HG03025 (cell line): ENCODE measurements at regions not wholly inside any gene's neighbourhood (a gene's known extent, or its start where the extent isn't known, plus 50 kb on each side); places are given as distances from the start of the nearest gene placed in this dataset.

Experiments used
- ATAC-seq: cut with Tn5 transposase; IDR thresholded peaks from one replicate; pipeline ENCODE4 v1.9.1; 2021; ENCODE audit warnings: mild to moderate bottlenecking, moderate library complexity; ENCODE audit not compliant: unreplicated experiment, low FRiP score

GRCh38 chr7:12741951-12742575, 54.6 kb downstream of the ARL4A start:
- ATAC-seq = no peak

- no peak for ATAC-seq
Measured at GRCh38 chr7:12746211-12746610, 58.8 kb downstream of the ARL4A start.

DNA sequence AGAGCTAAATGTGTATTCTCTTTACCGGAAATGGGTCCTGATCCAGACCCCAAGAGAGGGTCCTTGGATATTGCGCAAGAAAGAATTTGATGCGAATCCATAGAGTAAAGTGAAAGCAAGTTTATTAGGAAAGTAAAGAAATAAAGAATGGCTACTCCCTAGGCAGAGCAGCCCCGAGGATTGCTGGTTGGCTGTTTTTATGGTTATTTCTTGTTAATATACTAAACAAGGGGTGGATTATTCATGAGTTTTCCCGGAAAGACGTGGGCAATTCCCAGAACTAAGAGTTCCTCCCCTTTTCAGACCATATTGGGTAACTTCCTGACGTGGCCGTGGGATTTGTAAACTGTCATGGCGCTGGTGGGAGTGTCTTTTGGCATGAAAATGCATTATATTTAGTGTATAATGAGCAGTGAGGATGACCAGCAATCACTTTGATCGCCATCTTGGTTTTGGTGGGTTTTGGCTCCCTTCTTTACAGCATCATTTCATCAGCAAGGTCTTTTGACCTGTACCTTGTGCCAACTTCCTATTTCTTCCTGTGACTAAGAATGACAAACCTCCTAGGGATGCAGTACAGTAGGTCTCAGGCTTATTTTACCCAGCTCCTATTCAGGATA, 60.4 kb downstream of the ARL4A start:
- ATAC-seq = no peak

DNA sequence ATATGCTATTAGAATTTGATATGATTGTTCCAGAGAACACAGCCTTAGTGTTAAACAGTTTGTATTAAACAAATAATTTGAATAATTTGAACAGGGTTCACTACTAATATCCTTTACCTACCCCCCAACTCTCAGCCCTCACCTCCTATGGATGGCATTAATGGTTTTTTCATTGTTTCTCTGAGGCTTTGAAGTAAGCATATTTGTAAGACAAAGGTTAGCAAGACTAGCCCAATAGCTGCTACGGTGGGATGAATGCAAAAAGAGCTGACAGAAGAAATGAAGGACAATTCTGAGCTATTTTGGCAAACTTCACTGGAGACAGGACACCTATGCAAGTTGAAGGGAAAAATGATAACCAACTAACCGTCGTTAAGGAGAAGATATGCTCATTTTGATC, 61.6 kb downstream of the ARL4A start:
- no peak for ATAC-seq

DNA sequence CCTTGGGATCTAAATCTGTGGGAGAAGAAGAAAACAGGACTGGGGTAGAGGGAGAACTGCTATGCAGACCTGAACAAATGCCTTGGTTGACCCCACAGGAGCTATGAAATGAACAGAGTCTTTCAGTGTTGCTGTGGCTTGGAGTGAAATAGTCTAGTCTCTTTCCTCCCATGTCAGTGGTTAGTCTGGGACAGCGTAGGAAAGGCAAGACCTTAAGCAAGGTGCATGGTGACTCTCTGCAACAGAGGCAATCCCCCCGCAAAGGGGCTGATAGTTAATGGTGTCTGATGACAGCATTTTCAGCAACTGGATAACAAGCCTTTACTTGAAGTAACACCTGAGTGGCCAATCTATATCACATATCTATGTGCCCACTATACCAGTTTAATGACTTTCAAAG, 62.3 kb downstream of the ARL4A start:
- no peak for ATAC-seq

DNA sequence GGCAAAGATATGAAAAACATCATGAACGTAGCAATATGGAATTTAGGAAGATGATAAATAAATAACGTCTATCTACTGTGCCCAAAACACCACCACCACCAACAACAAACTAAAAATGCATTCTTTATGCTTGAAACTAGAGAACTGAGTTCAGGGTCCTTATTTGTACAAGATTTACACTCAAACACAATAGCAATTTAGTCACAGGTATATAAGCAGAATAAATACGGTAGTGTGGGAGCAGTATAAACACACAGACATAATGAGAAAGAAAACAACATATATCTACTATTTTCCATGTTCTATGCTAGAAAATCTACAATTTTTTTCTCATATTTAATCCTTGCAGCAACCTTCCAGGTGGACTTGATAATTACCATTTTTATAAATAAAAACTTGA, 64.3 kb downstream of the ARL4A start:
- ATAC-seq = no peak

DNA sequence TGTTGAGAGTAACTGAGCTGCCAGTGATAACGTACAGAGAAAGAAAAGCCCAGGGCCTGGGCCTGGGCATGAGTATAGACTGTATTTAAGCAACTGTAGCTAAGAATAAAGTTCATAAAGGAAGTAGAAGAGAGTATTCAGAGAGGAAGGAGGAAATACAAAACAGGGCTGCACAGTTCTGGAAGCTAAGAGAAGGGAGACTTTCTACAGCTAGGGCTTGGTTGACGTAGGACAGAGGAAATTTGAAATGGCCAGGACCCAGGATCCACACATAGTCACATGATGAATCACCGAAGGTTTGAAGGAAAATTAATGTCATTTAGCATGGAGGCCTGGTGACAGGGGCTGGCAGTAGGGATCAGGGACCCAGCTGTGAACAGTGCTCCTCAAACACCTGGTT, 66.7 kb downstream of the ARL4A start:
- ATAC-seq = no peak

DNA sequence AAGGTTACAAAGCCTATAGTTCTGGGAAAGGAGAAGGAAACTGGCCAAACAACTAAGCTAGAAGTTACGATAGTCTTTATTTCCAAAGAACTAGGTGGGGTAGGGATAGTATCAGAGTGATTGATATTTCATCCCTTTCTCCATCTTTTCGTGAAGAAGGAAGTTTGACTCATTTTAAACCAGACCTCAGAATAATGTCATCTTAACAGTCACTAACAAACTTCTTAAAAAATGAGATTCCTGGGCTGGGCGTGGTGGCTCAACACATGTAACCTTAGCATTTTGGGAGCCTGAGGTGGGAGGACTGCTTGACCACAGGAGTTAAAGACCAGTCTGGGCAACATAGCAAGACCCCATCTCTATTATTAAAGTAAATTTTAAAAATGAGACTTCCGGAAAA, 69.4 kb downstream of the ARL4A start:
- ATAC-seq = no peak

DNA sequence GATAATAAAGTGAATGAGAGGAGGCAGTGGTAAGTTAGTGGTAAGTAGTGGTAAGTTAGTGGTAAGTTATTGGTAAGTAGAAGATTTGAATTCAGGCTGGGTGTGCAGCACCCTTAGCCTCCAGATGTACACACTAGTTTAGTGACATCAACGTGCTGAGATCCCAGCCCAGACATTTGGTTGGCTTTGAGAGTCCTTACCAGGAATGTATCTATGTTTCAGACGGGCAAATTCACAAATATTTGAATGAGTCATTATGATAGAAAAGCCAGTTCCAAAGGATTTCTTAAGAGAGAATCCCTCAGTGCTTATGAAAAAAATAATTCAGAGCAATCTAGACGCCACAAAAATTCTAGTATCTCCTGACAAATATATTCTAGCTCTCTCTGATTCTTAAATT, 70.0 kb downstream of the ARL4A start:
- no peak for ATAC-seq

- no peak for ATAC-seq
Measured at GRCh38 chr7:12759151-12759550, 71.7 kb downstream of the ARL4A start.

- ATAC-seq = no peak
Measured at GRCh38 chr7:12761111-12761510, 73.7 kb downstream of the ARL4A start.

- no peak for ATAC-seq
Measured at GRCh38 chr7:12761691-12762090, 74.3 kb downstream of the ARL4A start.

GRCh38 chr7:12764458-12764891, 77.0 kb downstream of the ARL4A start:
- no peak for ATAC-seq

- ATAC-seq = no peak
Measured at GRCh38 chr7:12765431-12766100, 78.1 kb downstream of the ARL4A start.

- ATAC-seq = no peak
Measured at GRCh38 chr7:12766416-12766815, 79.0 kb downstream of the ARL4A start.

GRCh38 chr7:12768948-12769347, 81.5 kb downstream of the ARL4A start:
- ATAC-seq = no peak

- no peak for ATAC-seq
Measured at GRCh38 chr7:12769444-12769843, 82.0 kb downstream of the ARL4A start.

DNA sequence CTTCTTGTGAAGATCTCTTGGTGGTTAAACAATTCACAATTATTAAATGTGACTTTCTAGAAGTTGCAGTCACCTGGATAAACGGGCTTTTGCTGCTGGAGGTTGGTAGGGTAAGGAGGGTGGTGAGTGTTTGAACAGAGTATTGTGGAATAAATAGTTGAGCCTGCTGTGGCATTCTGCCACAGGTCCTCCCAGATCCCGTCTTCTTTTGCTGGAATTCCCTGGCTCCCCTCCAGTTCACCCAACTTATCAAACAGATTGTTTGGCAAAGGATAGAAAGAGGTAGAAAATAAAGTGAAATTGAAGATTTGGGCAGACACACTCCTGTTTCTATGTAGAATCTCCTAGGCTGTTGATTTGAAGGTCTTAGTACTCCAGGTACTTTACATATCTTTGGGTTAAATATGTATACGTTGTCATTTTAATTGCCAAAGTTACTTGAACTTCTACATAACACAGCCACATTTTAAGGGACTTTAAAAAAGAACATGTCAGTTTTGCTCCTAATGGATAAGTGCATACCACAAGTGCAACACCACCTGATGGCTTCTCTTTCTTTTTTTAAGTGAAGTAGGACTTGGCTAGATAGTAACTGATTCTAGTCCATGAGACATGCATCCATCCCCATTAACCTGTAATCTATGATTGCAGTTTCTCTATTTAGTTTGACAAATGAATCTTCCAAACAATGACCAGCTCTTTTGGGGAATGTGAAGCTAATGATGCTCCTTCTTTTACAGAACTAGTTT, 83.0 kb downstream of the ARL4A start:
- ATAC-seq = no peak

DNA sequence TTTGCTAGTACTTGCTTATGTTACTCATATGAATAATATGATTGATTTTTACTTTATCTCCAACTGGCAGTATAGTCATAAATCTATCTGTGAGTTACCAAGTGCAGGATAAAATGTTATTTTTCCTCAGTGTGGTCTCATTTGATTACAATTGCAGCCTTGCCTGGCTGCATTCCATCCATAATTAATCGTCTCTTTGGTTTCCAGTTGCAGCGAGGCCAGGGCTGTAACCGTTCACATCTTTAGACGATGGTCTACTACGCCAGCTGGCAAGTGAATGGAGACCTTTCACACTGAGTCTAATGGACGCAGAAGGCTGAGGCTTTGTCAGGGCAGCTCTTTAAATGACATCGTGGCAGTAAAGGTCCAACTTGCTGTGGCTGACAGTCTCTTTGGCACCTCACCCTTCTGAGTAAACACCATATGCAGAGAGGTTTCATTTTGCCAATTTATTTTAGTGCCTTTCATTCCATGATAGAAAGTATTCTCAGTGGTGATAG, 84.0 kb downstream of the ARL4A start:
- ATAC-seq = no peak

DNA sequence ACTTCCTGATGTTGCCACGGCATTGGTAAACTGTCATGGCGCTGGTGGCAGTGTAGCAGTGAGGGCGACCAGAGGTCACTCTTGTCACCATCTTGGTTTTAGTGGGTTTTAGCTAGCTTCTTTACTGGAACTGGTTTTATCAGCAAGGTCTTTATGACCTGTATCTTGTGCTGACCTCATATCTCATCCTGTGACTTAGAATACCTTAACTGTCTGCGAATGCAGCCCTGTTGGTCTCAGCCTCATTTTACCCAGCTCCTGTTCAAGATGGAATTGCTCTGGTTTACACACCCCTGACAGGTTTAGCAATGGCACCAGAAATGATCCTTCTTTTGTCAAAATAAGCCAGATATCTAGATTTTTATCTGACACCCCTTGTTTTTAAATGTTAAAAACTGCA, 85.3 kb downstream of the ARL4A start:
- ATAC-seq = no peak

DNA sequence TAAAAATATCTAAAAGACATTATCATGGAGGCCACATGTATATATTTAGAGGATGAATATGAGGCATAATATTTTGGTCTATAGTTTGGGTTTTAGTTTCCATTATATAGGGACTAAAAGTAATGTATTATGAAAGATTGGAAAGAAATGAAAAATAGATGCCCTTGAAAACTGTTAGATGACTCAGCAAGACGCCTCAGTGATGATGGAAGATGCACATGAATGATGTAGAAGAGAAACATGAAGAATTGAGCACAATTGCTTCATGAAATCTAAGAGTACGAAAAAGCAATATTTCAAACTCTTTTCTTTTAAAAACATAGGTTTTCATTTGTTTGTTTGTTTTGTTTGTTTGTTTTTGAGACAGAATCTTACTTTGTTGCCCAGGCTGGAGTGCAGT, 89.8 kb downstream of the ARL4A start:
- ATAC-seq = no peak
